MM.1S (cell line): ENCODE measurements at regions not wholly inside any gene's neighbourhood (a gene's known extent, or its start where the extent isn't known, plus 50 kb on each side); places are given as distances from the start of the nearest gene placed in this dataset.

Experiments used
- EZH2 ChIP-seq: fragments of 300-600 bp; sonication (generic); optimal IDR thresholded peaks from 2 replicates; pipeline ENCODE3; 2017; ENCODE audit warnings: low read depth, mild to moderate bottlenecking, antibody characterized with exemption, low read length, mixed read lengths
- TF ChIP-seq, protein P1 (sequence below): fragments of 300-600 bp; sonication (generic); IDR thresholded peaks from 2 replicates; pipeline ENCODE4 v1.5.1; 2016; ENCODE audit warnings: antibody characterized with exemption, low read length, mixed read lengths

- TF ChIP-seq, protein P1, sequence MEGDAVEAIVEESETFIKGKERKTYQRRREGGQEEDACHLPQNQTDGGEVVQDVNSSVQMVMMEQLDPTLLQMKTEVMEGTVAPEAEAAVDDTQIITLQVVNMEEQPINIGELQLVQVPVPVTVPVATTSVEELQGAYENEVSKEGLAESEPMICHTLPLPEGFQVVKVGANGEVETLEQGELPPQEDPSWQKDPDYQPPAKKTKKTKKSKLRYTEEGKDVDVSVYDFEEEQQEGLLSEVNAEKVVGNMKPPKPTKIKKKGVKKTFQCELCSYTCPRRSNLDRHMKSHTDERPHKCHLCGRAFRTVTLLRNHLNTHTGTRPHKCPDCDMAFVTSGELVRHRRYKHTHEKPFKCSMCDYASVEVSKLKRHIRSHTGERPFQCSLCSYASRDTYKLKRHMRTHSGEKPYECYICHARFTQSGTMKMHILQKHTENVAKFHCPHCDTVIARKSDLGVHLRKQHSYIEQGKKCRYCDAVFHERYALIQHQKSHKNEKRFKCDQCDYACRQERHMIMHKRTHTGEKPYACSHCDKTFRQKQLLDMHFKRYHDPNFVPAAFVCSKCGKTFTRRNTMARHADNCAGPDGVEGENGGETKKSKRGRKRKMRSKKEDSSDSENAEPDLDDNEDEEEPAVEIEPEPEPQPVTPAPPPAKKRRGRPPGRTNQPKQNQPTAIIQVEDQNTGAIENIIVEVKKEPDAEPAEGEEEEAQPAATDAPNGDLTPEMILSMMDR, result no peak
- TF ChIP-seq EZH2, result no peak
Measured at GRCh38 chr4:38523054-38523453, 140.9 kb upstream of the KLF3 start.
